Adrenal gland (tissue), 5 donors: ENCODE measurements at regions not wholly inside any gene's neighbourhood (a gene's known extent, or its start where the extent isn't known, plus 50 kb on each side); places are given as distances from the start of the nearest gene placed in this dataset.

Experiments used
- CTCF ChIP-seq, 6 experiments: fragments of 450-650 bp in 4 of 6; fragments of 200-600 bp in 2 of 6; sonication (generic) in 1 of 6; IDR thresholded peaks; 1 replicate in 5 of 6; 2 replicates in 1 of 6; pipeline versions ENCODE4 v1.5.1 to v1.8.0; 2016 to 2021; ENCODE audit warnings: antibody characterized with exemption in 6 of 6, mild to moderate bottlenecking in 2 of 6, moderate library complexity in 1 of 6
- POLR2A ChIP-seq, 2 donors: fragments of 450-650 bp; IDR thresholded peaks; one replicate each; pipeline ENCODE4 v1.6.1; 2017; ENCODE audit warnings: antibody characterized with exemption in 2 of 2, mild to moderate bottlenecking in 2 of 2, moderate library complexity in 1 of 2
- donor health status: DM: no; HTN: no; CAD: no.

- TF ChIP-seq CTCF (IDR thresholded peaks at IDR 0.05) (no peak), POLR2A (IDR thresholded peaks at IDR 0.05) (no peak)
Observed at GRCh38 chrX:20507901-20508620, 241.4 kb upstream of the RPS6KA3 start.
